Activated naive CD8-positive, alpha-beta T cell treated with anti-CD3 and anti-CD28 coated beads for 36 hours (primary cell): ENCODE measurements at regions not wholly inside any gene's neighbourhood (a gene's known extent, or its start where the extent isn't known, plus 50 kb on each side); places are given as distances from the start of the nearest gene placed in this dataset.
A peak's percentile ranks its signal among the peaks of the same experiment; 100 is the strongest.
"Not testable (repeated sequence)": the region's sequence is repeated elsewhere in the genome, so short reads cannot be mapped to it uniquely, and the experiment has no call there.

Experiments used
- DNase-seq: peaks from one replicate; pipeline ENCODE4 v3.0.0; 2021
- H3K27ac Mint-ChIP-seq: one replicate; pipeline ENCODE4 v1.8.0; 2022; ENCODE audit warnings: mild to moderate bottlenecking, moderate library complexity, mixed read lengths
- H3K27me3 Mint-ChIP-seq: one replicate; pipeline ENCODE4 v1.8.0; 2022; ENCODE audit warnings: mild to moderate bottlenecking, mixed read lengths
- H3K36me3 Mint-ChIP-seq: one replicate; pipeline ENCODE4 v1.8.0; 2021; ENCODE audit warnings: mild to moderate bottlenecking, mixed read lengths
- H3K4me1 Mint-ChIP-seq: one replicate; pipeline ENCODE4 v1.8.0; 2021; ENCODE audit warnings: mixed read lengths
- H3K4me3 Mint-ChIP-seq: one replicate; pipeline ENCODE4 v1.8.0; 2022; ENCODE audit warnings: mild to moderate bottlenecking, moderate library complexity, mixed read lengths
- H3K9me3 Mint-ChIP-seq: one replicate; pipeline ENCODE4 v1.8.0; 2022; ENCODE audit warnings: mixed read lengths

- no peak for DNase-seq
- Mint-ChIP-seq H3K27me3 (peaks cover 17% of the 10 kb centered on the region), H3K36me3 (no peaks in the 10 kb centered on the region), H3K4me3 (no peak overlapping the region), H3K27ac (no peak overlapping the region), H3K4me1 (no peaks in the 10 kb centered on the region), H3K9me3 (no peaks in the 10 kb centered on the region)
Measured at GRCh38 chr14:97153527-97153926, 356.3 kb downstream of the VRK1 start.

GRCh38 chr14:97155320-97155719, 358.1 kb downstream of the VRK1 start:
- H3K27ac Mint-ChIP-seq, result no peak overlapping the region
- no peaks in the 10 kb centered on the region for H3K4me1 Mint-ChIP-seq
- H3K9me3 Mint-ChIP-seq, result peaks cover 10% of the 10 kb centered on the region
- no peaks in the 10 kb centered on the region for H3K36me3 Mint-ChIP-seq
- H3K4me3 Mint-ChIP-seq, result no peak overlapping the region
- peaks cover 17% of the 10 kb centered on the region for H3K27me3 Mint-ChIP-seq
- DNase-seq, result no peak

- no peaks in the 10 kb centered on the region for H3K36me3 Mint-ChIP-seq
- H3K27ac Mint-ChIP-seq, result no peak overlapping the region
- H3K9me3 Mint-ChIP-seq, result peaks cover 10% of the 10 kb centered on the region
- no peaks in the 10 kb centered on the region for H3K4me1 Mint-ChIP-seq
- peaks cover 17% of the 10 kb centered on the region for H3K27me3 Mint-ChIP-seq
- no peak for DNase-seq
- no peak overlapping the region for H3K4me3 Mint-ChIP-seq
Measured at GRCh38 chr14:97155814-97156213, 358.6 kb downstream of the VRK1 start.

- no peak for DNase-seq
- Mint-ChIP-seq H3K27me3 (peaks cover 17% of the 10 kb centered on the region), H3K4me3 (no peak overlapping the region), H3K36me3 (no peaks in the 10 kb centered on the region), H3K27ac (no peak overlapping the region), H3K4me1 (no peaks in the 10 kb centered on the region), H3K9me3 (peaks cover 10% of the 10 kb centered on the region)
Measured at GRCh38 chr14:97156705-97157104, 359.5 kb downstream of the VRK1 start.

- Mint-ChIP-seq H3K9me3 (peaks cover 10% of the 10 kb centered on the region), H3K4me1 (no peaks in the 10 kb centered on the region), H3K27me3 (peaks cover 17% of the 10 kb centered on the region), H3K27ac (no peak overlapping the region), H3K36me3 (no peaks in the 10 kb centered on the region), H3K4me3 (no peak overlapping the region)
- no peak for DNase-seq
Measured at GRCh38 chr14:97158102-97158501, 360.9 kb downstream of the VRK1 start.

DNA sequence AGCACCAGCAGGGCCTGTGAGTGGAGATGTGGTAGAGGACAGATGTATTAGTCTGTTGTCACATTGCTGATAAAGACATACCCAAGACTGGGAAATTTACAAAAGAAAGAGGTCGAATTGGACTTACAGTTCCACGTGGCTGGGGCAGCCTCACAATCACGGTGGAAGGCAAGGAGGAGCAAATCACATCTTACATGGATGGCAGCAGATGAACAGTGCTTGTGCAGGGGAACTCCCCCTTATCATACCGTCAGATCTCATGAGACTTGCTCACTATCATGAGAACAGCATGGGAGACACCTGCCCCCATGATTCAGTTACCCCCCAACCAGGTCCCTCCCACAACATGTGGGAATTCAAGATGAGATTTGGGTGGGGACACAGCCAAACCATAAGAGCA, 361.9 kb downstream of the VRK1 start:
- Mint-ChIP-seq H3K4me3 (no peak overlapping the region), H3K36me3 (no peaks in the 10 kb centered on the region), H3K4me1 (no peaks in the 10 kb centered on the region), H3K9me3 (peaks cover 10% of the 10 kb centered on the region), H3K27me3 (peaks cover 13% of the 10 kb centered on the region), H3K27ac (no peak overlapping the region)
- DNase-seq, result no peak

GRCh38 chr14:97162621-97163020, 365.4 kb downstream of the VRK1 start:
- Mint-ChIP-seq H3K4me3 (no peak overlapping the region), H3K27me3 (no peaks in the 10 kb centered on the region), H3K9me3 (peaks cover 10% of the 10 kb centered on the region), H3K36me3 (no peaks in the 10 kb centered on the region), H3K4me1 (no peaks in the 10 kb centered on the region), H3K27ac (no peak overlapping the region)
- DNase-seq, result no peak

GRCh38 chr14:97164021-97164420, 366.8 kb downstream of the VRK1 start:
- H3K4me1 Mint-ChIP-seq, result no peaks in the 10 kb centered on the region
- no peaks in the 10 kb centered on the region for H3K27me3 Mint-ChIP-seq
- H3K9me3 Mint-ChIP-seq, result peaks cover 6% of the 10 kb centered on the region
- H3K27ac Mint-ChIP-seq, result no peak overlapping the region
- no peak for DNase-seq
- no peak overlapping the region for H3K4me3 Mint-ChIP-seq
- no peaks in the 10 kb centered on the region for H3K36me3 Mint-ChIP-seq

DNA sequence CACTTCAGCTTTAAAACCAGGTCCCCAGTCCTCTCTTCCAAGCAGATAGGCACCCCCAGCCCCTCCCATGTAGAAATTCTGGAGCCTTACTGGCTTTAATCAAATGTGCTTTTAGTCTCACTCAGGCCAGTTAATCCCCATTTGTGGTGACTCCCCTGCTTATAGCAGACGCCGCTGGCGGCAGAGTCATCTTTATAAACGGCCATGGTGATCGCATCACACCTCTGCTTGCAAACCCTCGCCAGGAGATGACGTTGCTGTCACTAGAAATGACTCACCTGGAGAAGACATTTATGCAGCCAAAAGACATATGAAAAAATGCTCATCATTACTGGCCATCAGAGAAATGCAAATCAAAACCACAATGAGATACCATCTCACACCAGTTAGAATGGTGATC, 369.3 kb downstream of the VRK1 start:
- Mint-ChIP-seq H3K36me3 (no peaks in the 10 kb centered on the region), H3K4me3 (no peak overlapping the region), H3K9me3 (no peaks in the 10 kb centered on the region), H3K27me3 (no peaks in the 10 kb centered on the region), H3K27ac (no peak overlapping the region), H3K4me1 (no peaks in the 10 kb centered on the region)
- DNase-seq, result no peak

- not testable (repeated sequence) for H3K9me3 Mint-ChIP-seq, H3K4me3 Mint-ChIP-seq, H3K27ac Mint-ChIP-seq, H3K27me3 Mint-ChIP-seq, H3K4me1 Mint-ChIP-seq, H3K36me3 Mint-ChIP-seq, DNase-seq
Measured at GRCh38 chr14:97167577-97167976, 370.4 kb downstream of the VRK1 start.

- no peak overlapping the region for H3K4me3 Mint-ChIP-seq
Measured at GRCh38 chr14:97172644-97173043, 375.5 kb downstream of the VRK1 start.

GRCh38 chr14:97177016-97177415, 379.8 kb downstream of the VRK1 start:
- peaks cover 10% of the 10 kb centered on the region for H3K9me3 Mint-ChIP-seq
- no peak overlapping the region for H3K27ac Mint-ChIP-seq
- no peak overlapping the region for H3K4me3 Mint-ChIP-seq
- no peak for DNase-seq
- no peaks in the 10 kb centered on the region for H3K27me3 Mint-ChIP-seq
- peaks cover 11% of the 10 kb centered on the region for H3K36me3 Mint-ChIP-seq
- H3K4me1 Mint-ChIP-seq, result peaks cover 30% of the 10 kb centered on the region

More at GRCh38 chr14:97172644-97173043, 375.5 kb downstream of the VRK1 start:
- H3K9me3 Mint-ChIP-seq, result no peaks in the 10 kb centered on the region
- no peak overlapping the region for H3K27ac Mint-ChIP-seq
- no peak for DNase-seq
- peaks cover 5% of the 10 kb centered on the region for H3K4me1 Mint-ChIP-seq
- H3K27me3 Mint-ChIP-seq, result no peaks in the 10 kb centered on the region
- H3K36me3 Mint-ChIP-seq, result no peaks in the 10 kb centered on the region

DNA sequence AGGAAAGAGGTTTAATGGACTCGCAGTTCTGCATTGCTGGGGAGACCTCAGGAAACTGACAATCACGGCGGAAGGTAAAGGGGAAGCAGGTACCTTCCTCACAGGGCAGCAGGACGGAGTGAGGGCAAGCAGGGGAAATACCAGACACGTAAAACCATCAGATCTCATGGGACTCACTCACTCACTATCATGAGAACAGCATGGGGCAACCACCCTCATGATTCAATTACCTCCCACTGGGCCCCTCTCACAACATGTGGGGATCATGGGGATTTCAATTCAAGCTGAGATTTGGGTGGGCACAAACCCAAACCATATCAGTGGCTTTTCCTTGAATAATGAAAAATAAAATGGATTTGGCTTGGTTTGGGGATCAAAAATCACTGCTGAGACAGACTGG, 380.5 kb downstream of the VRK1 start:
- H3K4me3 Mint-ChIP-seq, result no peak overlapping the region
- H3K4me1 Mint-ChIP-seq, result peaks cover 30% of the 10 kb centered on the region
- peak overlapping the region; percentile 4 for H3K27ac Mint-ChIP-seq
- peaks cover 11% of the 10 kb centered on the region for H3K36me3 Mint-ChIP-seq
- no peak for DNase-seq
- H3K27me3 Mint-ChIP-seq, result no peaks in the 10 kb centered on the region
- peaks cover 10% of the 10 kb centered on the region for H3K9me3 Mint-ChIP-seq

GRCh38 chr14:97178781-97179180, 381.6 kb downstream of the VRK1 start:
- H3K4me3 Mint-ChIP-seq, result no peak overlapping the region
- H3K36me3 Mint-ChIP-seq, result peaks cover 11% of the 10 kb centered on the region
- no peaks in the 10 kb centered on the region for H3K27me3 Mint-ChIP-seq
- peaks cover 30% of the 10 kb centered on the region for H3K4me1 Mint-ChIP-seq
- peaks cover 10% of the 10 kb centered on the region for H3K9me3 Mint-ChIP-seq
- H3K27ac Mint-ChIP-seq, result peak overlapping the region; percentile 66
- DNase-seq, result no peak

- peaks cover 30% of the 10 kb centered on the region for H3K4me1 Mint-ChIP-seq
- H3K36me3 Mint-ChIP-seq, result peaks cover 11% of the 10 kb centered on the region
- peak; percentile 16 for DNase-seq
- peaks cover 10% of the 10 kb centered on the region for H3K9me3 Mint-ChIP-seq
- peak overlapping the region; percentile 66 for H3K27ac Mint-ChIP-seq
- H3K27me3 Mint-ChIP-seq, result no peaks in the 10 kb centered on the region
- no peak overlapping the region for H3K4me3 Mint-ChIP-seq
Measured at GRCh38 chr14:97179573-97179972, 382.4 kb downstream of the VRK1 start.

GRCh38 chr14:97180304-97181200, 383.4 kb downstream of the VRK1 start:
- Mint-ChIP-seq H3K27ac (no peak overlapping the region), H3K4me1 (peaks cover 30% of the 10 kb centered on the region), H3K4me3 (no peak overlapping the region), H3K36me3 (peaks cover 11% of the 10 kb centered on the region), H3K27me3 (no peaks in the 10 kb centered on the region), H3K9me3 (peaks cover 10% of the 10 kb centered on the region)
- DNase-seq, result no peak
